ENCODE measurements at regions not wholly inside any gene's neighbourhood (a gene's known extent, or its start where the extent isn't known, plus 50 kb on each side); places are given as distances from the start of the nearest gene placed in this dataset.

- DNase-seq: no peak
- CTCF ChIA-PET: no interaction called here
- Mint-ChIP-seq H3K27me3 (peaks cover 50% of the 10 kb centered on the region), H3K4me1 (no peaks in the 10 kb centered on the region), H3K9me3 (ENCODE audit: insufficient read depth) (no peaks in the 10 kb centered on the region), H3K4me3 (no peak overlapping the region), H3K27ac (no peak overlapping the region)
- Histone ChIP-seq H3K36me3 (replicated peaks in 1 of 2; ENCODE audit: control extremely low read depth in 1 of 2, control insufficient read depth in 1 of 2, extremely low read depth in 1 of 2, insufficient read depth in 2 of 2, low read length in 1 of 2) (no peaks in the 10 kb centered on the region), H3K9ac (ENCODE audit: low read length) (no peak overlapping the region), H2AFZ (ENCODE audit: insufficient read depth, low read depth, low read length, poor library complexity, severe bottlenecking) (no peak overlapping the region), H3K9me3 (ENCODE audit: control extremely low read depth in 1 of 3, control insufficient read depth in 2 of 3, insufficient read depth in 1 of 3, low read length in 2 of 3) (no peaks in the 10 kb centered on the region), H3K27ac (ENCODE audit: low read length in 2 of 2) (no peak overlapping the region), H4K20me1 (ENCODE audit: control insufficient read depth, insufficient read depth, low read length, poor library complexity, severe bottlenecking) (no peaks in the 10 kb centered on the region), H3K4me1 (ENCODE audit: control insufficient read depth in 2 of 2, insufficient read depth in 2 of 2, low read length in 2 of 2) (no peaks in the 10 kb centered on the region), H3K4me3 (ENCODE audit: control extremely low read depth in 1 of 5, extremely low read depth in 1 of 5, insufficient read depth in 1 of 5, low read depth in 2 of 5, low read length in 4 of 5) (no peak overlapping the region), H3K4me2 (replicated peaks; ENCODE audit: low read depth, low read length, poor library complexity, severe bottlenecking) (no peak overlapping the region), H3K27me3 (replicated peaks in 1 of 4; ENCODE audit: control extremely low read depth in 1 of 4, control insufficient read depth in 3 of 4, insufficient read depth in 4 of 4, low read length in 3 of 4) (peaks cover 0 to 31% (median 4%) of the 10 kb centered on the region in 4 experiments), H3K79me2 (ENCODE audit: control insufficient read depth, insufficient read depth, low read length) (no peaks in the 10 kb centered on the region)
- TF ChIP-seq EZH2 (IDR thresholded peaks at IDR 0.05; ENCODE audit: borderline replicate concordance, insufficient read depth, low read depth, low read length, poor library complexity, severe bottlenecking) (no peak), CTCF (IDR thresholded peaks at IDR 0.05) (no peak)
- intact Hi-C loops (cut with micrococcal nuclease): no loop called here
- POLR2A ChIA-PET: no interaction called here
- no CpG with 5 or more reads among the region's 3 CpGs for WGBS (ENCODE audit: insufficient coverage)
- no peak for ATAC-seq (ENCODE audit: low read depth)
Measured at GRCh38 chr11:44430140-44430539, 120.2 kb upstream of the ALX4 start.

- Histone ChIP-seq H3K27ac (ENCODE audit: low read length in 2 of 2) (no peak overlapping the region), H3K9me3 (ENCODE audit: control extremely low read depth in 1 of 3, control insufficient read depth in 2 of 3, insufficient read depth in 1 of 3, low read length in 2 of 3) (no peaks in the 10 kb centered on the region), H4K20me1 (ENCODE audit: control insufficient read depth, insufficient read depth, low read length, poor library complexity, severe bottlenecking) (no peaks in the 10 kb centered on the region), H3K4me2 (replicated peaks; ENCODE audit: low read depth, low read length, poor library complexity, severe bottlenecking) (no peak overlapping the region), H3K79me2 (ENCODE audit: control insufficient read depth, insufficient read depth, low read length) (no peaks in the 10 kb centered on the region), H3K27me3 (replicated peaks in 1 of 4; ENCODE audit: control extremely low read depth in 1 of 4, control insufficient read depth in 3 of 4, insufficient read depth in 4 of 4, low read length in 3 of 4) (peaks cover 0 to 33% (median 4%) of the 10 kb centered on the region in 4 experiments), H3K4me1 (ENCODE audit: control insufficient read depth in 2 of 2, insufficient read depth in 2 of 2, low read length in 2 of 2) (no peaks in the 10 kb centered on the region), H2AFZ (ENCODE audit: insufficient read depth, low read depth, low read length, poor library complexity, severe bottlenecking) (no peak overlapping the region), H3K4me3 (ENCODE audit: control extremely low read depth in 1 of 5, extremely low read depth in 1 of 5, insufficient read depth in 1 of 5, low read depth in 2 of 5, low read length in 4 of 5) (no peak overlapping the region), H3K36me3 (replicated peaks in 1 of 2; ENCODE audit: control extremely low read depth in 1 of 2, control insufficient read depth in 1 of 2, extremely low read depth in 1 of 2, insufficient read depth in 2 of 2, low read length in 1 of 2) (no peaks in the 10 kb centered on the region), H3K9ac (ENCODE audit: low read length) (no peak overlapping the region)
- Mint-ChIP-seq H3K27ac (no peak overlapping the region), H3K4me1 (no peaks in the 10 kb centered on the region), H3K27me3 (peaks cover 52% of the 10 kb centered on the region), H3K4me3 (no peak overlapping the region), H3K9me3 (ENCODE audit: insufficient read depth) (no peaks in the 10 kb centered on the region)
- ChIA-PET CTCF (no interaction called here), POLR2A (no interaction called here)
- DNase-seq: no peak
- no peak for TF ChIP-seq EZH2 (IDR thresholded peaks at IDR 0.05; ENCODE audit: borderline replicate concordance, insufficient read depth, low read depth, low read length, poor library complexity, severe bottlenecking)
- TF ChIP-seq CTCF (IDR thresholded peaks at IDR 0.05): no peak
- no peak for ATAC-seq (ENCODE audit: low read depth)
- WGBS (ENCODE audit: insufficient coverage): 100% methylated on average over 1 of the region's 2 CpGs
- intact Hi-C loops (cut with micrococcal nuclease): no loop called here
Measured at GRCh38 chr11:44434191-44434590, 124.3 kb upstream of the ALX4 start.
